Fibroblast of lung (primary cell): ENCODE measurements at regions not wholly inside any gene's neighbourhood (a gene's known extent, or its start where the extent isn't known, plus 50 kb on each side); places are given as distances from the start of the nearest gene placed in this dataset.

ENCODE experiments used
- DNase-seq, 2 donors: peaks; one replicate each; pipeline versions ENCODE4 v3.0.0 to v3.0.0-alpha.2; 2010; ENCODE audit warnings: low read depth in 2 of 2
- H2AFZ ChIP-seq: 2 replicates; pipeline ENCODE4 v1.5.1; 2012; ENCODE audit warnings: low read length, control low read depth, inconsistent platforms
- H3K27ac ChIP-seq: 2 replicates; pipeline ENCODE4 v1.5.1; 2011; ENCODE audit warnings: low read length, control low read depth; ENCODE audit not compliant: insufficient read depth
- H3K27me3 ChIP-seq: 2 replicates; pipeline ENCODE4 v1.5.1; 2011; ENCODE audit warnings: mild to moderate bottlenecking, low read length; ENCODE audit not compliant: control insufficient read depth, insufficient read depth
- H3K36me3 ChIP-seq: 2 replicates; pipeline ENCODE4 v1.5.1; 2011; ENCODE audit warnings: low read length; ENCODE audit not compliant: control insufficient read depth, insufficient read depth
- H3K4me1 ChIP-seq: 2 replicates; pipeline ENCODE4 v1.5.1; 2011; ENCODE audit warnings: low read length; ENCODE audit not compliant: control insufficient read depth, insufficient read depth; ENCODE audit errors: extremely low read depth
- H3K4me2 ChIP-seq: 2 replicates; pipeline ENCODE4 v1.5.1; 2011; ENCODE audit warnings: low read length, control low read depth; ENCODE audit not compliant: insufficient read depth; ENCODE audit errors: extremely low read depth
- H3K4me3 ChIP-seq, 4 experiments: fragments of 200-600 bp in 1 of 4; sonication (generic) in 1 of 4; replicated peaks in 1 of 4; 2 replicates each; pipeline ENCODE4 v1.5.1; 2011 to 2016; ENCODE audit warnings: low read length in 4 of 4, low read depth in 3 of 4, mild to moderate bottlenecking in 3 of 4, control low read depth in 2 of 4, inconsistent platforms in 1 of 4, mixed read lengths in 1 of 4; ENCODE audit not compliant: insufficient read depth in 1 of 4; ENCODE audit errors: control extremely low read depth in 1 of 4
- H3K79me2 ChIP-seq: 2 replicates; pipeline ENCODE4 v1.5.1; 2012; ENCODE audit warnings: mild to moderate bottlenecking, low read length, inconsistent platforms; ENCODE audit not compliant: control insufficient read depth, insufficient read depth
- H3K9ac ChIP-seq: 2 replicates; pipeline ENCODE4 v1.5.1; 2011; ENCODE audit warnings: mild to moderate bottlenecking, low read length, control low read depth; ENCODE audit not compliant: insufficient read depth
- H3K9me3 ChIP-seq: 2 replicates; pipeline ENCODE4 v1.5.1; 2012; ENCODE audit warnings: low read depth, low read length; ENCODE audit not compliant: control insufficient read depth, insufficient read depth
- H4K20me1 ChIP-seq: 2 replicates; pipeline ENCODE4 v1.5.1; 2011; ENCODE audit warnings: low read length; ENCODE audit not compliant: control insufficient read depth, insufficient read depth; ENCODE audit errors: extremely low read depth
- CTCF ChIP-seq, 2 donors: IDR thresholded peaks in 1 of 2; conservative IDR thresholded peaks in 1 of 2; 1 replicate in 1 of 2; 2 replicates in 1 of 2; pipeline ENCODE4 v1.5.1; 2011 to 2012; ENCODE audit warnings: low read length in 2 of 2, control low read depth in 1 of 2, inconsistent platforms in 1 of 2, low read depth in 1 of 2, mild to moderate bottlenecking in 1 of 2
- EZH2 ChIP-seq: IDR thresholded peaks from 2 replicates; pipeline ENCODE4 v1.5.1; 2012; ENCODE audit warnings: low read length, control low read depth, mild to moderate bottlenecking; ENCODE audit errors: missing control alignments

- Histone ChIP-seq H2AFZ (no peak overlapping the region), H3K4me3 (no peak overlapping the region), H3K9ac (no peak overlapping the region), H3K79me2 (no peaks in the 10 kb centered on the region), H3K27ac (no peak overlapping the region), H3K4me2 (no peak overlapping the region), H4K20me1 (no peaks in the 10 kb centered on the region), H3K36me3 (no peaks in the 10 kb centered on the region), H3K4me1 (no peaks in the 10 kb centered on the region), H3K27me3 (no peaks in the 10 kb centered on the region), H3K9me3 (no peaks in the 10 kb centered on the region)
- DNase-seq = no peak
- TF ChIP-seq EZH2 = no peak
- TF ChIP-seq CTCF (conservative IDR thresholded peaks at IDR 0.05 in 1 of 2, IDR thresholded peaks at IDR 0.05 in 1 of 2; ENCODE audit: low read depth in 1 of 2, low read length in 2 of 2) = no peak
These were observed 617.9 kb downstream of the BCOR start for GRCh38 chrX:39479856-39480255.

DNA sequence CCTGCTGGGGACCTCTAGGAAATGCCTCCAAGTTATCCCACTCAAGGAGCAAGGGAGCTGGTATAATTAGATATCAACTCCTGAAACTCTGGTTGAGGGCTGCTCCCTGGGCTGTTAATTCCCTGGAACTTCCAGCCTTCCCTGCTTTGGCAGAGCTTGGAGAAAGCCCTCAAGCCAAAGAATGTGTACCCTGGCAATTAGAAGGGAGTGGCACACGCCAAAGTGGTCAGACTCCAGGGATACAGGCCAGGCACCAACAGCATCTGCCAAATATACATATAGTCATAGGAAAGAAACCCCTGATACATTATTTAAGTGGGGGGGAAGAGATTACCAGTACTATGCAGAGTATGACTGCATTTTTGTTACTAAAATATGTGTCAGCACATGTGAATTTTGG is 616.8 kb downstream of the BCOR start:
- H3K27me3 ChIP-seq = no peaks in the 10 kb centered on the region
- H3K9ac ChIP-seq = no peak overlapping the region
- no peaks in the 10 kb centered on the region for H3K9me3 ChIP-seq
- TF ChIP-seq CTCF (conservative IDR thresholded peaks at IDR 0.05 in 1 of 2, IDR thresholded peaks at IDR 0.05 in 1 of 2; ENCODE audit: low read depth in 1 of 2, low read length in 2 of 2) (no peak), EZH2 (no peak)
- no peaks in the 10 kb centered on the region for H4K20me1 ChIP-seq
- H3K27ac ChIP-seq = no peak overlapping the region
- no peak overlapping the region for H2AFZ ChIP-seq
- no peaks in the 10 kb centered on the region for H3K4me1 ChIP-seq
- H3K36me3 ChIP-seq = no peaks in the 10 kb centered on the region
- DNase-seq = no peak
- no peaks in the 10 kb centered on the region for H3K79me2 ChIP-seq
- no peak overlapping the region for H3K4me3 ChIP-seq
- H3K4me2 ChIP-seq = no peak overlapping the region

DNA sequence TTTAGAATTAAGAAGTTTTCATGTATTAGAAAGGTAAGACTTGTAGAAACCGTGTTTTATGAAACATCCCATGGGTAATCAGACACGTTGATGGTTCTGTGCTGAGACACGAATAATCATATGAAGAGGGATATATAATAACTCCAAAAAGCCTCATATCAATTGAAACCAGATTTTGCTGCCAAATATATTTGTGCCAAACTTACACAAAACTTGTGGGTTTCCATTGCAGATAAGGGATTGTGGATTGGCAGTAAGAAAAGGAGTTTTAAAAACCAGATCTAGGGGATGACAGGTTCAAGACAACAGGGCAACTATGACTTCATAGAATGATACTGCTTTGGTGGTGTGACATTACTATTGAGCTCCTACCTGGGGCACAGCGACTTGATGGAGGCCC is 616.1 kb downstream of the BCOR start:
- Histone ChIP-seq H3K27ac (no peak overlapping the region), H2AFZ (no peak overlapping the region), H4K20me1 (no peaks in the 10 kb centered on the region), H3K9ac (no peak overlapping the region), H3K36me3 (no peaks in the 10 kb centered on the region), H3K79me2 (no peaks in the 10 kb centered on the region), H3K4me2 (no peak overlapping the region), H3K4me3 (no peak overlapping the region), H3K9me3 (no peaks in the 10 kb centered on the region), H3K27me3 (no peaks in the 10 kb centered on the region), H3K4me1 (no peaks in the 10 kb centered on the region)
- no peak for TF ChIP-seq CTCF (conservative IDR thresholded peaks at IDR 0.05 in 1 of 2, IDR thresholded peaks at IDR 0.05 in 1 of 2; ENCODE audit: low read depth in 1 of 2, low read length in 2 of 2)
- no peak for TF ChIP-seq EZH2
- DNase-seq = no peak
